ENCODE measurements at regions not wholly inside any gene's neighbourhood (a gene's known extent, or its start where the extent isn't known, plus 50 kb on each side); places are given as distances from the start of the nearest gene placed in this dataset.

DNA sequence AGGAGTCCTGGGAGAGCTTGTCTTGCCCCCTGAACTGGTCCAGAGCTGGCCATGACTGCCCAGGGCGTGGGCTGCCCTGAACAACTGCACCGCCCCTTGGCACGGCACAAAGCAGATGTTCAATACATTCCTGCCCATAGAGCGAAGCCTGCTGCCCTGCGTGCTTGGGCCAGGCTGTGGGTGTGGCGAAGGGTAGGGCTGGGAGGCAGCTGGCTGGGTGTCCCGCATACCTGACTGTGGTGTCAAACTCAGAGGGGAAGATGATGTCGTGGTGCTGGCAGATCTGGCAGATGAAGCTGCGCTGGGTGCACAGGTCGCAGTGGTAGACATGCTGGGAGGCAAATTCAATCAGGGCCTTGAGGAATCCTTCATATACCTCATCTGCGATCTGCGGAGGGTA lies 124.2 kb upstream of the SMURF2 start:
- Histone ChIP-seq H3K4me1 (ENCODE audit: control insufficient read depth in 3 of 3, insufficient read depth in 3 of 3, low read length in 3 of 3) (peaks cover 11 to 32% (median 24%) of the 10 kb centered on the region in 3 donors), H3K9ac (ENCODE audit: low read depth in 1 of 3, low read length in 3 of 3) (no peak overlapping the region), H3K4me3 (ENCODE audit: low read length in 3 of 3) (no peak overlapping the region), H3K27me3 (ENCODE audit: control insufficient read depth in 3 of 3, insufficient read depth in 3 of 3, low read length in 3 of 3) (peaks cover 0 to 12% (median 0%) of the 10 kb centered on the region in 3 donors), H3K9me3 (ENCODE audit: control insufficient read depth in 3 of 3, low read length in 3 of 3) (no peaks in the 10 kb centered on the region), H3K36me3 (ENCODE audit: control insufficient read depth in 3 of 3, insufficient read depth in 3 of 3, low read length in 3 of 3) (peaks cover 15 to 23% (median 22%) of the 10 kb centered on the region in 3 donors), H3K27ac (ENCODE audit: low read depth, low read length) (no peak overlapping the region)

GRCh38 chr17:64785011-64785421 lies 122.9 kb upstream of the SMURF2 start:
- peaks cover 15 to 23% (median 22%) of the 10 kb centered on the region in 3 donors for H3K36me3 ChIP-seq (ENCODE audit: control insufficient read depth in 3 of 3, insufficient read depth in 3 of 3, low read length in 3 of 3)
- H3K4me3 ChIP-seq (ENCODE audit: low read length in 3 of 3) = no peak overlapping the region
- no peak overlapping the region for H3K27ac ChIP-seq (ENCODE audit: low read depth, low read length)
- no peaks in the 10 kb centered on the region for H3K9me3 ChIP-seq (ENCODE audit: control insufficient read depth in 3 of 3, low read length in 3 of 3)
- peaks cover 11 to 32% (median 24%) of the 10 kb centered on the region in 3 donors for H3K4me1 ChIP-seq (ENCODE audit: control insufficient read depth in 3 of 3, insufficient read depth in 3 of 3, low read length in 3 of 3)
- H3K9ac ChIP-seq (ENCODE audit: low read depth in 1 of 3, low read length in 3 of 3) = no peak overlapping the region
- peaks cover 0 to 12% (median 0%) of the 10 kb centered on the region in 3 donors for H3K27me3 ChIP-seq (ENCODE audit: control insufficient read depth in 3 of 3, insufficient read depth in 3 of 3, low read length in 3 of 3)

DNA sequence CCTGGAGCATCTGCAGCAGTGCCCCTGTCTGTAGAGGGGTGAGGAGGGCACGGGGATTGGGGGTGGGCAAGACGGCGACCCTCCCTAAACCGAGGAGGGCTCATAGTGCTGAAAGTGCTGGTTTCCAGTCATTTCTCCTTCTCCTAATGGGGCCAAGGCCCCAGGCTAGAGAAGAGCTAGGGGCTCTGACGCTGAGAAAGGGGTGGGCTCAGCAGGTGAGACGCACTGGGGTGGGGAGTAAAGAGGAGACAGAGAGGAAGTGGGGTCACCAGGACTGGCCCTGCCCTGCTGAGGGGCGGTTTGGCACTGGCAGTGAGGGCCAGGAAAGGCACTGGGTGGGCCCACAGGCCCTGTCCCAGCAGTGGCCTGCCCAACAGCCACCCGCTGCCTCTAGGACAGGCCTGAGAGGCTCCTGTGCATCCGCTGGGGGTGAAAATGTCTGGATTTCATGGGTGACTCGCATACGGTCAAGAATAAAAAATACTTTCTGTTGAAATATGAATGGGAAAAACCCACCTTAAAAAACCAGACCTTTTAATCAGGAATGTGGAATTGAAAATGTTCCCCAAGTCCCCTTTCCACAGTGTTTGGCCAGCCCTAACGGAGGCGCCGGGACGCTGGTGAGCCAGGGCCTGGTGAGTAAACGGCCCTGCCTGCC lies 122.4 kb upstream of the SMURF2 start:
- H3K36me3 ChIP-seq (ENCODE audit: control insufficient read depth in 3 of 3, insufficient read depth in 3 of 3, low read length in 3 of 3) = peaks cover 15 to 23% (median 22%) of the 10 kb centered on the region in 3 donors
- H3K9ac ChIP-seq (ENCODE audit: low read depth in 1 of 3, low read length in 3 of 3) = no peak overlapping the region
- peaks cover 11 to 32% (median 24%) of the 10 kb centered on the region in 3 donors for H3K4me1 ChIP-seq (ENCODE audit: control insufficient read depth in 3 of 3, insufficient read depth in 3 of 3, low read length in 3 of 3)
- no peak overlapping the region for H3K27ac ChIP-seq (ENCODE audit: low read depth, low read length)
- H3K9me3 ChIP-seq (ENCODE audit: control insufficient read depth in 3 of 3, low read length in 3 of 3) = no peaks in the 10 kb centered on the region
- no peak overlapping the region for H3K4me3 ChIP-seq (ENCODE audit: low read length in 3 of 3)
- peaks cover 0 to 12% (median 0%) of the 10 kb centered on the region in 3 donors for H3K27me3 ChIP-seq (ENCODE audit: control insufficient read depth in 3 of 3, insufficient read depth in 3 of 3, low read length in 3 of 3)

GRCh38 chr17:64783556-64784352 lies 121.6 kb upstream of the SMURF2 start:
- no peak overlapping the region for H3K4me3 ChIP-seq (ENCODE audit: low read length in 3 of 3)
- peaks cover 15 to 34% (median 23%) of the 10 kb centered on the region in 3 donors for H3K4me1 ChIP-seq (ENCODE audit: control insufficient read depth in 3 of 3, insufficient read depth in 3 of 3, low read length in 3 of 3)
- no peak overlapping the region for H3K27ac ChIP-seq (ENCODE audit: low read depth, low read length)
- no peak overlapping the region for H3K9ac ChIP-seq (ENCODE audit: low read depth in 1 of 3, low read length in 3 of 3)
- H3K36me3 ChIP-seq (ENCODE audit: control insufficient read depth in 3 of 3, insufficient read depth in 3 of 3, low read length in 3 of 3) = peaks cover 15 to 23% (median 22%) of the 10 kb centered on the region in 3 donors
- H3K27me3 ChIP-seq (ENCODE audit: control insufficient read depth in 3 of 3, insufficient read depth in 3 of 3, low read length in 3 of 3) = peaks cover 0 to 14% (median 0%) of the 10 kb centered on the region in 3 donors
- H3K9me3 ChIP-seq (ENCODE audit: control insufficient read depth in 3 of 3, low read length in 3 of 3) = no peaks in the 10 kb centered on the region

DNA sequence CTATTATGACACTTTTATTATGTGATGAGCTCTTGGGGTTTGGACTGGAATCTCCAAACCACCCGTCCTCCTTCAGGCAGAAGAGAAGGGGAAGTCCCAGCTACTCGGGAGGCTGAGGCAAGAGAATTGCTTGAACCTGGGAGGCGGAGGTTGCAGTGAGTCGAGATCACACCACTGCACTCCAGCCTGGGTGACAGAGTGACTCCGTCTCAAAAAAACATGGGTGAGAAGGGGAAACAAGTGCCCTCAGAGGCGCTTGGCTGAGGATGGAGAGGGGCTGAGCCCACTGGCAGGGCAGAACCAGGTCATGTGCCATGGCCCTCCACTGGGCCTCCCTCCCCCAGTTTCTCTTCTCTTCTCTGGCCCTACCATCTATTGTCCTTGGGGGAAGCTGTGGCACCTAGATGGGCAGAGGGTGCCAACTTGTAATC lies 120.9 kb upstream of the SMURF2 start:
- Histone ChIP-seq H3K36me3 (ENCODE audit: control insufficient read depth in 3 of 3, insufficient read depth in 3 of 3, low read length in 3 of 3) (peaks cover 15 to 23% (median 22%) of the 10 kb centered on the region in 3 donors), H3K4me1 (ENCODE audit: control insufficient read depth in 3 of 3, insufficient read depth in 3 of 3, low read length in 3 of 3) (peaks cover 18 to 30% (median 20%) of the 10 kb centered on the region in 3 donors), H3K27me3 (ENCODE audit: control insufficient read depth in 3 of 3, insufficient read depth in 3 of 3, low read length in 3 of 3) (peaks cover 0 to 19% (median 0%) of the 10 kb centered on the region in 3 donors), H3K9ac (ENCODE audit: low read depth in 1 of 3, low read length in 3 of 3) (no peak overlapping the region), H3K9me3 (ENCODE audit: control insufficient read depth in 3 of 3, low read length in 3 of 3) (no peaks in the 10 kb centered on the region), H3K4me3 (ENCODE audit: low read length in 3 of 3) (no peak overlapping the region), H3K27ac (ENCODE audit: low read depth, low read length) (no peak overlapping the region)

DNA sequence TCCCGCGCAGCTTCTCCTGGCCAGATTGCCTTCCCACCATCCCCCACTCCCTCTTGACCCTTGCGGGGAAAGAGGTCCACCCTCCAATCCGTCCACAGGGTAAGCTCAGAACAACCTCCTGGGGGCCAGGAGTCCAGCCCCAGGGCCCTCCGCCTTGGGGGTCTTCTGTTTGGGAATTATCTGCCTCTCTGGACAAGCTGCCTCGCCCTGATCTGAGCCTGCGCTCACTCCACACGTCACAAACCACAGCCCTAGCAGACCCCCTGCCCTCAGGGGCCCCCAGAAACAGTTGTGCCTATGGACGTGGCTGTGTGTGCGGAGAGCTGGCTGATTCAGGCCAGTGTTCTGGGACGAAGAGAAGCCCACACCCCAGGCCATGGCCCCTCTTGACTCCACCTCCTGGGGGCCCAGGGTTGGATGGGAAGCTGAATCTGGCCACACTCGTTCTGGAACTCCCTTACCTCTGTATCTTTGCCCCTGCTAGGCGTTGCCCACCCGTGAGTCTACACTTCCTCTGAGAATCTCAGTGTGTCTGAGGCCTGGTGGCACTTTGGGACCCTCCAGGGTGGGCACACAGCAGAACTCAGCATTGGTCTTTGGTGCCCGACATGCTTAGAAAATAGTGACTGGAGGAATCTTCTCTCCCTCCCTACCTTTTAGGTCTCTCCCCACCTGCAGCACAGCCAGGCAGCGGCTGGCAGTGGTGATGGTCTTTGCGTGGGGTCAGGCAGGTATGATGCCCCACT lies 119.9 kb upstream of the SMURF2 start:
- H3K9me3 ChIP-seq (ENCODE audit: control insufficient read depth in 3 of 3, low read length in 3 of 3) = no peaks in the 10 kb centered on the region
- peaks cover 15 to 21% (median 20%) of the 10 kb centered on the region in 3 donors for H3K36me3 ChIP-seq (ENCODE audit: control insufficient read depth in 3 of 3, insufficient read depth in 3 of 3, low read length in 3 of 3)
- no peak overlapping the region for H3K27ac ChIP-seq (ENCODE audit: low read depth, low read length)
- H3K4me3 ChIP-seq (ENCODE audit: low read length in 3 of 3) = no peak overlapping the region
- H3K27me3 ChIP-seq (ENCODE audit: control insufficient read depth in 3 of 3, insufficient read depth in 3 of 3, low read length in 3 of 3) = peaks cover 0 to 20% (median 0%) of the 10 kb centered on the region in 3 donors
- H3K9ac ChIP-seq (ENCODE audit: low read depth in 1 of 3, low read length in 3 of 3) = peak overlapping the region in 1 of 3 donors; percentile 8
- peaks cover 20 to 29% (median 22%) of the 10 kb centered on the region in 3 donors for H3K4me1 ChIP-seq (ENCODE audit: control insufficient read depth in 3 of 3, insufficient read depth in 3 of 3, low read length in 3 of 3)

- Histone ChIP-seq H3K4me3 (ENCODE audit: low read length in 3 of 3) (peak overlapping the region; percentile 35 to 49 (median 38)), H3K27me3 (ENCODE audit: control insufficient read depth in 3 of 3, insufficient read depth in 3 of 3, low read length in 3 of 3) (peaks cover 0 to 20% (median 0%) of the 10 kb centered on the region in 3 donors), H3K36me3 (ENCODE audit: control insufficient read depth in 3 of 3, insufficient read depth in 3 of 3, low read length in 3 of 3) (peaks cover 15 to 19% (median 17%) of the 10 kb centered on the region in 3 donors), H3K4me1 (ENCODE audit: control insufficient read depth in 3 of 3, insufficient read depth in 3 of 3, low read length in 3 of 3) (peaks cover 15 to 26% (median 20%) of the 10 kb centered on the region in 3 donors), H3K27ac (ENCODE audit: low read depth, low read length) (no peak overlapping the region), H3K9me3 (ENCODE audit: control insufficient read depth in 3 of 3, low read length in 3 of 3) (no peaks in the 10 kb centered on the region), H3K9ac (ENCODE audit: low read depth in 1 of 3, low read length in 3 of 3) (peak overlapping the region in 2 of 3 donors; percentile 14 to 57)
These were observed 119.1 kb upstream of the SMURF2 start for GRCh38 chr17:64781014-64781756.

- peaks cover 14 to 25% (median 23%) of the 10 kb centered on the region in 3 donors for H3K4me1 ChIP-seq (ENCODE audit: control insufficient read depth in 3 of 3, insufficient read depth in 3 of 3, low read length in 3 of 3)
- H3K27ac ChIP-seq (ENCODE audit: low read depth, low read length) = no peak overlapping the region
- H3K27me3 ChIP-seq (ENCODE audit: control insufficient read depth in 3 of 3, insufficient read depth in 3 of 3, low read length in 3 of 3) = peaks cover 0 to 20% (median 0%) of the 10 kb centered on the region in 3 donors
- peaks cover 11 to 16% (median 14%) of the 10 kb centered on the region in 3 donors for H3K36me3 ChIP-seq (ENCODE audit: control insufficient read depth in 3 of 3, insufficient read depth in 3 of 3, low read length in 3 of 3)
- no peaks in the 10 kb centered on the region for H3K9me3 ChIP-seq (ENCODE audit: control insufficient read depth in 3 of 3, low read length in 3 of 3)
- peak overlapping the region in 2 of 3 donors; percentile 14 to 57 for H3K9ac ChIP-seq (ENCODE audit: low read depth in 1 of 3, low read length in 3 of 3)
- peak overlapping the region; percentile 35 to 49 (median 38) for H3K4me3 ChIP-seq (ENCODE audit: low read length in 3 of 3)
These were observed 118.2 kb upstream of the SMURF2 start for GRCh38 chr17:64780096-64781013.
